H1 (cell line): ENCODE measurements at regions not wholly inside any gene's neighbourhood (a gene's known extent, or its start where the extent isn't known, plus 50 kb on each side); places are given as distances from the start of the nearest gene placed in this dataset.

Source experiments
- CTCF ChIA-PET: fragments of 300-600 bp; sonication (Branson Sonifier 250); formaldehyde crosslinking; loops from one replicate; lab custom pipeline; 2021; ENCODE audit not compliant: partially characterized antibody; lab: Charles Lee
- POLR2A ChIA-PET: fragments of 300-600 bp; sonication (Branson Sonifier 250); formaldehyde crosslinking; loops from one replicate; lab custom pipeline; 2021; ENCODE audit warnings: inconsistent platforms; ENCODE audit not compliant: partially characterized antibody; lab: Charles Lee
- DNase-seq, 2 experiments: peaks; one replicate each; pipeline versions ENCODE4 v3.0.0 to v3.0.0-alpha.2; 2010 to 2022; ENCODE audit warnings: low spot score in 2 of 2, low read depth in 1 of 2, mixed read lengths in 1 of 2
- FAIRE-seq: peaks from 2 replicates; lab custom pipeline; 2011; peaks lifted over from hg19 to GRCh38; lab: Jason Lieb, UNC
- H2AFZ ChIP-seq: 2 replicates; pipeline ENCODE4 v1.8.1; 2012; ENCODE audit warnings: low read length, inconsistent platforms
- H2AK5ac ChIP-seq: 2 replicates; pipeline ENCODE4 v1.6.1; 2013; ENCODE audit warnings: low read depth, low read length
- H2BK120ac ChIP-seq: replicated peaks from 2 replicates; pipeline ENCODE3; 2013; ENCODE audit warnings: low read depth, low read length, inconsistent platforms
- H2BK12ac ChIP-seq: 2 replicates; pipeline ENCODE4 v1.6.1; 2013; ENCODE audit warnings: low read depth, low read length
- H2BK15ac ChIP-seq: 2 replicates; pipeline ENCODE4 v1.6.1; 2013; ENCODE audit warnings: low read length
- H2BK20ac ChIP-seq: 2 replicates; pipeline ENCODE4 v1.6.1; 2013; ENCODE audit warnings: low read length
- H2BK5ac ChIP-seq: 2 replicates; pipeline ENCODE4 v1.6.1; 2013; ENCODE audit warnings: low read depth, low read length
- H3K14ac ChIP-seq: 2 replicates; pipeline ENCODE4 v1.6.1; 2013; ENCODE audit warnings: inconsistent platforms; ENCODE audit not compliant: insufficient read length
- H3K18ac ChIP-seq: 2 replicates; pipeline ENCODE4 v1.6.1; 2013; ENCODE audit warnings: low read length; ENCODE audit errors: extremely low read depth
- H3K23ac ChIP-seq: 2 replicates; pipeline ENCODE4 v1.6.1; 2013; ENCODE audit warnings: inconsistent platforms; ENCODE audit not compliant: insufficient read length
- H3K23me2 ChIP-seq: 2 replicates; pipeline ENCODE4 v1.6.1; 2013; ENCODE audit warnings: low read depth, low read length
- H3K27ac ChIP-seq: 2 replicates; pipeline ENCODE4 v1.6.1; 2011; ENCODE audit warnings: low read depth, low read length, inconsistent platforms
- H3K27me3 ChIP-seq, 4 experiments: replicated peaks in 1 of 4; 1 replicate in 1 of 4; 2 replicates in 3 of 4; pipeline versions ENCODE4 v1.6.1 to v1.8.1; 2011 to 2013; ENCODE audit warnings: low read length in 3 of 4, mild to moderate bottlenecking in 3 of 4, inconsistent platforms in 2 of 4, mixed read lengths in 2 of 4, moderate library complexity in 1 of 4; ENCODE audit not compliant: control insufficient read depth in 3 of 4, insufficient read depth in 3 of 4; ENCODE audit errors: extremely low read depth in 1 of 4
- H3K36me3 ChIP-seq, 4 experiments: 2 replicates each; pipeline versions ENCODE4 v1.6.1 to v1.8.1; 2011 to 2013; ENCODE audit warnings: mild to moderate bottlenecking in 4 of 4, low read length in 3 of 4, moderate library complexity in 2 of 4, control low read depth in 1 of 4, inconsistent platforms in 1 of 4; ENCODE audit not compliant: insufficient read depth in 4 of 4, control insufficient read depth in 2 of 4
- H3K4ac ChIP-seq: replicated peaks from 2 replicates; pipeline ENCODE3; 2013; ENCODE audit warnings: low read length, low read depth, mixed read lengths, inconsistent platforms; ENCODE audit not compliant: insufficient read length
- H3K4me1 ChIP-seq, 4 experiments: replicated peaks in 1 of 4; 1 replicate in 1 of 4; 2 replicates in 3 of 4; pipeline versions ENCODE4 v1.6.1 to v1.8.1; 2011 to 2013; ENCODE audit warnings: low read length in 3 of 4, inconsistent platforms in 2 of 4, mixed read lengths in 1 of 4; ENCODE audit not compliant: insufficient read depth in 4 of 4, control insufficient read depth in 3 of 4
- H3K4me2 ChIP-seq, 2 experiments: 2 replicates each; pipeline versions ENCODE4 v1.6.1 to v1.8.1; 2011 to 2013; ENCODE audit warnings: low read depth in 2 of 2, low read length in 2 of 2, control low read depth in 1 of 2, inconsistent platforms in 1 of 2, mild to moderate bottlenecking in 1 of 2; ENCODE audit not compliant: insufficient read depth in 1 of 2
- H3K4me3 ChIP-seq, 4 experiments: fragments of 200-600, 300-600 bp in 1 of 4; sonication (generic), shearing (Covaris generic), sonication (Bioruptor Twin) in 1 of 4; 2 replicates each; pipeline versions ENCODE4 v1.5.1 to v1.8.1; 2011 to 2016; ENCODE audit warnings: low read length in 4 of 4, low read depth in 3 of 4, control low read depth in 2 of 4, inconsistent platforms in 2 of 4, mild to moderate bottlenecking in 2 of 4, mixed read lengths in 1 of 4, moderate library complexity in 1 of 4; ENCODE audit not compliant: insufficient read depth in 2 of 4; ENCODE audit errors: extremely low read depth in 1 of 4
- H3K56ac ChIP-seq: replicated peaks from 2 replicates; pipeline ENCODE3; 2013; ENCODE audit warnings: low read depth, mild to moderate bottlenecking, mixed read lengths, low read length, inconsistent platforms; ENCODE audit not compliant: insufficient read length
- H3K79me1 ChIP-seq: 2 replicates; pipeline ENCODE4 v1.6.1; 2013; ENCODE audit warnings: low read depth, low read length, control low read depth
- H3K79me2 ChIP-seq, 2 experiments: 2 replicates each; pipeline versions ENCODE4 v1.6.1 to v1.8.1; 2012 to 2013; ENCODE audit warnings: low read length in 2 of 2, mild to moderate bottlenecking in 2 of 2, inconsistent platforms in 1 of 2; ENCODE audit not compliant: insufficient read depth in 2 of 2, control insufficient read depth in 1 of 2
- H3K9ac ChIP-seq, 4 experiments: replicated peaks in 1 of 4; 1 replicate in 1 of 4; 2 replicates in 3 of 4; pipeline versions ENCODE4 v1.6.1 to v1.8.1; 2011 to 2013; ENCODE audit warnings: low read depth in 3 of 4, low read length in 3 of 4, control low read depth in 2 of 4, mild to moderate bottlenecking in 2 of 4, moderate library complexity in 2 of 4, inconsistent platforms in 1 of 4; ENCODE audit errors: extremely low read depth in 1 of 4
- H3K9me3 ChIP-seq, 2 experiments: 2 replicates each; pipeline versions ENCODE4 v1.6.1 to v1.8.1; 2012 to 2013; ENCODE audit warnings: mild to moderate bottlenecking in 2 of 2, moderate library complexity in 2 of 2, control low read depth in 1 of 2, inconsistent platforms in 1 of 2, low read depth in 1 of 2, low read length in 1 of 2, mixed read lengths in 1 of 2; ENCODE audit not compliant: insufficient read depth in 2 of 2
- H4K20me1 ChIP-seq, 2 experiments: replicated peaks in 1 of 2; 2 replicates each; pipeline versions ENCODE3 to v1.8.1; 2011 to 2013; ENCODE audit warnings: inconsistent platforms in 2 of 2, low read length in 2 of 2, mild to moderate bottlenecking in 1 of 2; ENCODE audit not compliant: insufficient read depth in 2 of 2, control insufficient read depth in 1 of 2
- H4K5ac ChIP-seq: 2 replicates; pipeline ENCODE4 v1.6.1; 2013; ENCODE audit warnings: low read length, low read depth, mixed read lengths, inconsistent platforms; ENCODE audit not compliant: insufficient read length
- H4K8ac ChIP-seq: 2 replicates; pipeline ENCODE4 v1.8.0; 2013; ENCODE audit warnings: mild to moderate bottlenecking, moderate library complexity, low read length, inconsistent platforms; ENCODE audit not compliant: insufficient read depth; ENCODE audit errors: extremely low read depth
- H4K91ac ChIP-seq: replicated peaks from 2 replicates; pipeline ENCODE3; 2013; ENCODE audit warnings: low read length, mixed read lengths, inconsistent platforms; ENCODE audit not compliant: insufficient read length
- MAFK ChIP-seq: IDR thresholded peaks from 2 replicates; pipeline ENCODE4 v1.6.1; 2012; ENCODE audit warnings: low read depth, mild to moderate bottlenecking, improper control_type of control experiment, low read length
- NANOG ChIP-seq: IDR thresholded peaks from 2 replicates; pipeline ENCODE4 v1.6.1; 2011; ENCODE audit warnings: low read length, low read depth, mild to moderate bottlenecking, inconsistent platforms; ENCODE audit not compliant: insufficient read depth, poor library complexity, severe bottlenecking
- RNF2 ChIP-seq: fragments of 200-900, 300-1000 bp; sonication (generic); IDR thresholded peaks from 2 replicates; pipeline ENCODE4 v1.7.1; 2016; ENCODE audit warnings: borderline replicate concordance, low read depth, mild to moderate bottlenecking, antibody characterized with exemption, low read length; ENCODE audit not compliant: poor library complexity, severe bottlenecking; ENCODE audit errors: missing control alignments

GRCh38 chrX:6959006-6959405 lies 188.5 kb upstream of the STS start:
- H3K56ac ChIP-seq = no peak overlapping the region
- H2AFZ ChIP-seq = no peak overlapping the region
- no peaks in the 10 kb centered on the region for H3K23me2 ChIP-seq
- TF ChIP-seq MAFK = no peak
- no peak for TF ChIP-seq RNF2
- TF ChIP-seq NANOG = peak; percentile 63
- peak overlapping the region; percentile 52; the same call in 1 of the 2 replicates for H3K27ac ChIP-seq
- H3K4me2 ChIP-seq = no peak overlapping the region
- H2BK20ac ChIP-seq = peak overlapping the region; percentile 80; the same call in 1 of the 2 replicates
- H4K5ac ChIP-seq = peak overlapping the region; percentile 83
- peaks cover 0 to 2% (median 0%) of the 10 kb centered on the region in 4 experiments; a peak in 1 of 7 replicates for H3K4me1 ChIP-seq
- H3K4ac ChIP-seq = no peak overlapping the region
- no peaks in the 10 kb centered on the region for H3K79me1 ChIP-seq
- H3K9me3 ChIP-seq = peaks cover 5 to 7% of the 10 kb centered on the region in 2 experiments; a peak in 1 of 4 replicates
- H3K4me3 ChIP-seq = no peak overlapping the region
- no peak overlapping the region for H3K14ac ChIP-seq
- peak; percentile 73 for FAIRE-seq
- no peaks in the 10 kb centered on the region for H3K27me3 ChIP-seq
- peak; percentile 15 to 39 for DNase-seq
- no peak overlapping the region for H4K8ac ChIP-seq
- peak overlapping the region; percentile 90 for H3K18ac ChIP-seq
- peak overlapping the region; percentile 93; the same call in 1 of the 2 replicates for H2AK5ac ChIP-seq
- H3K36me3 ChIP-seq = peaks cover 0 to 4% (median 0%) of the 10 kb centered on the region in 4 experiments; a peak in 1 of 8 replicates
- H3K79me2 ChIP-seq = no peaks in the 10 kb centered on the region
- peak overlapping the region; percentile 72 for H2BK120ac ChIP-seq
- ChIA-PET CTCF (no interaction called here), POLR2A (interaction anchor here (0.6 kb wide), 2 partner anchors 9 to 19 kb away, joined by 3 read pairs; no protein-coding TSS in a partner anchor)
- no peaks in the 10 kb centered on the region for H4K20me1 ChIP-seq
- H2BK12ac ChIP-seq = peak overlapping the region; percentile 94; the same call in 1 of the 2 replicates
- H3K23ac ChIP-seq = no peak overlapping the region
- H3K9ac ChIP-seq = no peak overlapping the region
- H4K91ac ChIP-seq = peak overlapping the region; percentile 97
- H2BK15ac ChIP-seq = no peak overlapping the region
- peak overlapping the region; percentile 90; the same call in 1 of the 2 replicates for H2BK5ac ChIP-seq
